Activated CD8-positive, alpha-beta T cell treated with anti-CD3 and anti-CD28 coated beads for 36 hours (primary cell): ENCODE measurements at regions not wholly inside any gene's neighbourhood (a gene's known extent, or its start where the extent isn't known, plus 50 kb on each side); places are given as distances from the start of the nearest gene placed in this dataset.

Source experiments
- ATAC-seq: fragments of 200-7000 bp; cut with Tn5 transposase; one replicate; pipeline ENCODE4 v1.10.0; 2021; ENCODE audit warnings: mild to moderate bottlenecking, moderate library complexity
- CTCF ChIA-PET: fragments of 350-600 bp; sonication (Branson Sonifier 250); formaldehyde crosslinking; loops from one replicate; lab custom pipeline; 2021; ENCODE audit warnings: antibody characterized with exemption; lab: Charles Lee
- POLR2A ChIA-PET: fragments of 350-600 bp; sonication (Branson Sonifier 250); formaldehyde crosslinking; loops from one replicate; lab custom pipeline; 2021; ENCODE audit warnings: antibody characterized with exemption; lab: Charles Lee
- DNase-seq: peaks from one replicate; pipeline ENCODE4 v3.0.0-alpha.2; 2020
- H3K27ac Mint-ChIP-seq: one replicate; pipeline ENCODE4 v1.8.0; 2021; ENCODE audit warnings: mild to moderate bottlenecking, mixed read lengths
- H3K27me3 Mint-ChIP-seq: one replicate; pipeline ENCODE4 v1.8.0; 2021; ENCODE audit warnings: mixed read lengths
- H3K36me3 Mint-ChIP-seq: one replicate; pipeline ENCODE4 v1.8.0; 2021; ENCODE audit warnings: low read depth, mixed read lengths
- H3K4me1 Mint-ChIP-seq: one replicate; pipeline ENCODE4 v1.8.0; 2021; ENCODE audit warnings: low read depth, mixed read lengths
- H3K4me3 Mint-ChIP-seq: one replicate; pipeline ENCODE4 v1.8.0; 2021; ENCODE audit warnings: mild to moderate bottlenecking, moderate library complexity, mixed read lengths
- H3K9me3 Mint-ChIP-seq: one replicate; pipeline ENCODE4 v1.8.0; 2021; ENCODE audit warnings: mixed read lengths
- CTCF ChIP-seq: fragments of 200-600 bp; IDR thresholded peaks from one replicate; pipeline ENCODE4 v1.8.0; 2022; ENCODE audit warnings: antibody characterized with exemption, mild to moderate bottlenecking
- intact Hi-C: fragments of 100-400 bp; cut with micrococcal nuclease; formaldehyde crosslinking; loops from one replicate; pipeline ENCODE4 v1.10.0; 2022

GRCh38 chrX:99703473-99703872 lies 706.6 kb downstream of the PCDH19 start:
- Mint-ChIP-seq H3K4me1 (no peaks in the 10 kb centered on the region), H3K27ac (no peak overlapping the region), H3K36me3 (no peaks in the 10 kb centered on the region), H3K27me3 (no peaks in the 10 kb centered on the region), H3K4me3 (no peak overlapping the region), H3K9me3 (no peaks in the 10 kb centered on the region)
- DNase-seq (no peak), ATAC-seq (no peak)
- intact Hi-C loops: no loop called here
- CTCF ChIA-PET: no interaction called here
- no peak for TF ChIP-seq CTCF
- POLR2A ChIA-PET: no interaction called here

GRCh38 chrX:99698451-99698850 lies 711.6 kb downstream of the PCDH19 start:
- Mint-ChIP-seq H3K4me3 (no peak overlapping the region), H3K27me3 (no peaks in the 10 kb centered on the region), H3K4me1 (no peaks in the 10 kb centered on the region), H3K9me3 (no peaks in the 10 kb centered on the region), H3K36me3 (no peaks in the 10 kb centered on the region), H3K27ac (no peak overlapping the region)
- ATAC-seq (no peak), DNase-seq (no peak)
- POLR2A ChIA-PET: interaction anchor here (0.6 kb wide), 1 partner anchor 118 kb away, joined by 5 read pairs; no protein-coding TSS in a partner anchor
- CTCF ChIA-PET: no interaction called here
- TF ChIP-seq CTCF: no peak
- intact Hi-C loops: no loop called here

GRCh38 chrX:99663136-99663535 lies 746.9 kb downstream of the PCDH19 start:
- no peaks in the 10 kb centered on the region for H3K4me1 Mint-ChIP-seq
- TF ChIP-seq CTCF: no peak
- DNase-seq (no peak), ATAC-seq (no peak)
- no peak overlapping the region for H3K4me3 Mint-ChIP-seq
- intact Hi-C loops: no loop called here
- no peaks in the 10 kb centered on the region for H3K36me3 Mint-ChIP-seq
- CTCF ChIA-PET: no interaction called here
- no peaks in the 10 kb centered on the region for H3K27me3 Mint-ChIP-seq
- H3K9me3 Mint-ChIP-seq: peaks cover 2% of the 10 kb centered on the region
- POLR2A ChIA-PET: no interaction called here
- no peak overlapping the region for H3K27ac Mint-ChIP-seq

GRCh38 chrX:99654188-99654587 lies 755.9 kb downstream of the PCDH19 start:
- TF ChIP-seq CTCF: no peak
- ATAC-seq (no peak), DNase-seq (no peak)
- Mint-ChIP-seq H3K36me3 (no peaks in the 10 kb centered on the region), H3K4me3 (no peak overlapping the region), H3K27ac (no peak overlapping the region), H3K4me1 (no peaks in the 10 kb centered on the region), H3K27me3 (no peaks in the 10 kb centered on the region), H3K9me3 (no peaks in the 10 kb centered on the region)
- CTCF ChIA-PET: no interaction called here
- POLR2A ChIA-PET: no interaction called here
- intact Hi-C loops: no loop called here

GRCh38 chrX:99653352-99653751 lies 756.7 kb downstream of the PCDH19 start:
- Mint-ChIP-seq H3K4me1 (no peaks in the 10 kb centered on the region), H3K4me3 (no peak overlapping the region), H3K27me3 (no peaks in the 10 kb centered on the region), H3K27ac (no peak overlapping the region), H3K9me3 (no peaks in the 10 kb centered on the region), H3K36me3 (no peaks in the 10 kb centered on the region)
- DNase-seq: no peak
- no peak for ATAC-seq
- POLR2A ChIA-PET: no interaction called here
- intact Hi-C loops: no loop called here
- TF ChIP-seq CTCF: no peak
- CTCF ChIA-PET: no interaction called here
